ENCODE measurements at regions not wholly inside any gene's neighbourhood (a gene's known extent, or its start where the extent isn't known, plus 50 kb on each side); places are given as distances from the start of the nearest gene placed in this dataset.
"Not testable (repeated sequence)": the region's sequence is repeated elsewhere in the genome, so short reads cannot be mapped to it uniquely, and the experiment has no call there.

DNA sequence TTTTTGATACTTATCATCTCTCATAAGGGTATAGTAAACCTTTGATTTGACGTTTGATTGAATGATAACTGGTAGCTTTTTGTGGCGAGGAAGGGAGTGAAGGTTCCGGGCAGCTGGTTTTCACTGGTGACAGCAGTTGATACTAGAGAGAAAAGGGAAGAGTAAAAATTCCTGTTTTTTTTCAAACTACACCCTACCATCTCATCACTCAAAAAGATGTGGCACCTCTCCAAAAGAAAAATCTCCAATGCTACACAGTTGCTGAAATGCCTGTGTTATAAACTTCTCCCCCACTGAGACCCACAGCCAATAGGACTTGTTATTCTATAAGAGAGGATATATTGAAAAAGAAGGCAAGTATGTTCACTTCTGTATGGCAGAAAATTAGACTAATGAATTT lies 154.0 kb downstream of the MAIP1 start:
- TF ChIP-seq MXI1 (conservative IDR thresholded peaks at IDR 0.05; ENCODE audit: poor library complexity, severe bottlenecking) (no peak), POLR2AphosphoS5 (IDR thresholded peaks at IDR 0.05) (no peak), EP300 (conservative IDR thresholded peaks at IDR 0.05; ENCODE audit: poor library complexity, severe bottlenecking) (no peak), RAD21 (conservative IDR thresholded peaks at IDR 0.05) (no peak)
- Histone ChIP-seq H2AFZ (ENCODE audit: low read depth, low read length) (no peak overlapping the region), H4K20me1 (ENCODE audit: insufficient read depth) (no peaks in the 10 kb centered on the region)

GRCh38 chr2:200110381-200110780 lies 155.0 kb downstream of the MAIP1 start:
- no peaks in the 10 kb centered on the region for H3K79me2 ChIP-seq (replicated peaks; ENCODE audit: insufficient read depth, low read length)
- H3K4me3 ChIP-seq (ENCODE audit: low read length), result no peak overlapping the region
- no peaks in the 10 kb centered on the region for H3K9me2 ChIP-seq (ENCODE audit: insufficient read depth, low read length)
- no peak overlapping the region for H2AFZ ChIP-seq (ENCODE audit: low read depth, low read length)
- no peaks in the 10 kb centered on the region for H4K20me1 ChIP-seq (ENCODE audit: insufficient read depth)
- no peaks in the 10 kb centered on the region for H3K9me3 ChIP-seq (ENCODE audit: low read length)
- no peaks in the 10 kb centered on the region for H3K36me3 ChIP-seq (ENCODE audit: insufficient read depth, low read length)
- H3F3A ChIP-seq (ENCODE audit: insufficient read depth, low read length, poor library complexity, severe bottlenecking), result no peaks in the 10 kb centered on the region
- no peak overlapping the region for H3K9ac ChIP-seq (ENCODE audit: low read length)
- no peak overlapping the region for H3K4me2 ChIP-seq (ENCODE audit: low read length)
- H3K27ac ChIP-seq (ENCODE audit: low read length), result no peak overlapping the region
- no peaks in the 10 kb centered on the region for H3K27me3 ChIP-seq (ENCODE audit: insufficient read depth, low read depth, low read length)
- TF ChIP-seq CTCF (IDR thresholded peaks at IDR 0.05; ENCODE audit: poor library complexity, severe bottlenecking), result no peak
- TF ChIP-seq EP300 (conservative IDR thresholded peaks at IDR 0.05; ENCODE audit: poor library complexity, severe bottlenecking), result no peak
- TF ChIP-seq SMC3 (conservative IDR thresholded peaks at IDR 0.05; ENCODE audit: poor library complexity), result no peak
- no peak for TF ChIP-seq TAF1 (IDR thresholded peaks at IDR 0.05; ENCODE audit: low read depth)
- TF ChIP-seq EZH2 (IDR thresholded peaks at IDR 0.05; ENCODE audit: borderline replicate concordance, insufficient read depth, low read length, poor library complexity, severe bottlenecking), result no peak
- TF ChIP-seq RAD21 (conservative IDR thresholded peaks at IDR 0.05), result no peak
- no peak for TF ChIP-seq MXI1 (conservative IDR thresholded peaks at IDR 0.05; ENCODE audit: poor library complexity, severe bottlenecking)
- TF ChIP-seq POLR2AphosphoS5 (IDR thresholded peaks at IDR 0.05), result no peak
- no peak for TF ChIP-seq REST (IDR thresholded peaks at IDR 0.05; ENCODE audit: borderline replicate concordance)

More for the DNA sequence above, 154.0 kb downstream of the MAIP1 start:
- Histone ChIP-seq H3K9me2 (ENCODE audit: insufficient read depth, low read length) (no peaks in the 10 kb centered on the region), H3K36me3 (ENCODE audit: insufficient read depth, low read length) (no peaks in the 10 kb centered on the region), H3K79me2 (replicated peaks; ENCODE audit: insufficient read depth, low read length) (no peaks in the 10 kb centered on the region), H3K27ac (ENCODE audit: low read length) (no peak overlapping the region), H3K4me3 (ENCODE audit: low read length) (no peak overlapping the region), H3K9me3 (ENCODE audit: low read length) (no peaks in the 10 kb centered on the region), H3F3A (ENCODE audit: insufficient read depth, low read length, poor library complexity, severe bottlenecking) (no peaks in the 10 kb centered on the region), H3K4me2 (ENCODE audit: low read length) (no peak overlapping the region), H3K27me3 (ENCODE audit: insufficient read depth, low read depth, low read length) (no peaks in the 10 kb centered on the region), H3K9ac (ENCODE audit: low read length) (no peak overlapping the region)

DNA sequence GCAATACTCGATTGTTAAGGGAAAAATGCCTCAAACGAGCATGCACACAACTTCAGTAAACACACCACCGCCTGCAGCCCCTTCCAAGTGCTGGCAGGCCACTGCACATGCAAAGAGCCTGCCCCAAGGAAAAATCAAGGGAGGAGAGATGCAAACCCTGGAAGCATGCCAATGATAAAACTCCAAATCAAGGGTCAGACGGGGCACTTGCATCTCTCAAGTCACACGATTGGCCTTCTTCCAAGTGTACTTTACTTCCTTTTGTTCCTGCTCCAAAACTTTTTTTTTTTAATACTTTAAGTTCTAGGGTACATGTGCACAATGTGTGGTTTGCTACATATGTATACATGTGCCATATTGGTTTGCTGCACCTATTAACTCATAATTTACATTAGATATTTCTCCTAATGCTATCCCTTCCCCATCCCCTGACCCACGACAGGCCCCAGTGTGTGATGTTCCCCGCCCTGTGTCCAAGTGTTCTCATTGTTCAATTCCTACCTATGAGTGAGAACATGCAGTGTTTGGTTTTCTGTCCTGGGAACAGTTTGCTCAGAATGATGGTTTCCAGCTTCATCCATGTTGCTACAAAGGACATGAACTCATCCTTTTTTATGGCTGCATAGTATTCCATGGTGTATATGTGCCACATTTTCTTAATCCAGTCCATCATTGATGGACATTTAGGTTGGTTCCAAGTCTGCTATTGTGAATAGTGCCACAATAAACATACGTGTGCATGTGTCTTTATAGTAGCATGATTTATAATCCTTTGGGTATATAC lies 157.8 kb downstream of the MAIP1 start:
- not testable (repeated sequence) for H3K4me2 ChIP-seq (ENCODE audit: low read length); H3K9me3 ChIP-seq (ENCODE audit: low read length); H3K79me2 ChIP-seq (replicated peaks; ENCODE audit: insufficient read depth, low read length); H4K20me1 ChIP-seq (ENCODE audit: insufficient read depth); H3K27ac ChIP-seq (ENCODE audit: low read length); H3K9me2 ChIP-seq (ENCODE audit: insufficient read depth, low read length); H3K4me3 ChIP-seq (ENCODE audit: low read length); H3K27me3 ChIP-seq (ENCODE audit: insufficient read depth, low read depth, low read length); H3K9ac ChIP-seq (ENCODE audit: low read length); H2AFZ ChIP-seq (ENCODE audit: low read depth, low read length); H3F3A ChIP-seq (ENCODE audit: insufficient read depth, low read length, poor library complexity, severe bottlenecking); H3K36me3 ChIP-seq (ENCODE audit: insufficient read depth, low read length)

All from neural cell (in vitro differentiated cells).